IPS-NIHi11 (cell line): ENCODE measurements at regions not wholly inside any gene's neighbourhood (a gene's known extent, or its start where the extent isn't known, plus 50 kb on each side); places are given as distances from the start of the nearest gene placed in this dataset.
"Not testable (repeated sequence)": the region's sequence is repeated elsewhere in the genome, so short reads cannot be mapped to it uniquely, and the experiment has no call there.

ENCODE experiments used
- DNase-seq: peaks from one replicate; pipeline ENCODE4 v3.0.0; 2012; ENCODE audit warnings: mixed read lengths, low spot score

DNA sequence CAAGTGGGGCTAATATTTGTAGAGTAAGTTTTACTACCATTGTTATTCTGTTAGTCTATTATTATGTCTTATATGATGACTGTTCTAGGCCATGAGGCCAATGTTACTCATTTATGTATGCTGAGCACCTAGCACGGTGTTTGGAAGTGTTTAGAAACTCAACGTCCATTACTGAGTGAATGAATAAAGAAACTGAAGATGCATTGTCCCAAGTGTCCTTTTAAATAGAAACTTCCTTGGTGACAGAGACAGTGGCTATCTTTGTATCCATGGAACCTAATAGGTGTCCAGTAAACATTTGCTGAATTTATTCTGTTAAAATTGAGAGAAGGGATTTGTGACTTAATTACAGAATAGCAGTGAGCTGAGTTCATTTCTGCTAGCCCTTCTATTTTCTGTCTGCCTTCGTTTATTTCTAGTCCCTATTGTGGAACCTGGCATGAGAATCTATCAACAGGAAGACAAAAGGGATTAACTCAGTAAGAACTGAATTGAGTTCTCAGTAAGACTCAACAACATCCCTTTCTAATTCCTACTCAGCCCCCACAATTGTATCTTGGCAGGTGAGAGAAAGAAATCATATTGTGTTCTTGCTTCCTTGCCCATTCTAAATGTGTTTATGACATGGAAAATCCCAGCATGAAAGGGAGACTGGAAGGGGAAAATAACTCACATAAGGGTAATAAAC lies 246.6 kb upstream of the LRRC3B start:
- no peak for DNase-seq

- no peak for DNase-seq
Observed at GRCh38 chr3:26381411-26381810, 241.2 kb upstream of the LRRC3B start.

GRCh38 chr3:26406636-26407035 lies 215.9 kb upstream of the LRRC3B start:
- DNase-seq, result no peak

DNA sequence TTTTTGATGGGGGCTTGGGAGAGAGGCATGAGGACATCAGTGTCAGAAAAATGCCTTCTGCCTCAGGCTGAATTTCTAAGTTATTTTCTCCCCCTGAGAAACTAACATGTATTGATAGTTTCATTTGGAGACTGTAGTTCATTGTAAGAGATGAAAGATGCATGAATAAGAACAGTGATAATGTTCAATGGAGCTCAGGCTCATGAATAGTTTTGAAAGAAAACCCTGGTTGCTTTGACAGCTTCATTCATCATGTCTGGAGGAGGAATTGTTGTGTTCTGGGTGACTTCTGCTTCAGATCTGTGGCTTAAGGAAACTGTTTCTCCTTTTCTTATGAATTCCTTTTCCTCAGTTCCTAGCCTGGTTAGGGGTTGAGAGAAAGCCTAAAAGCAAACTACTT lies 204.0 kb upstream of the LRRC3B start:
- DNase-seq, result no peak

DNA sequence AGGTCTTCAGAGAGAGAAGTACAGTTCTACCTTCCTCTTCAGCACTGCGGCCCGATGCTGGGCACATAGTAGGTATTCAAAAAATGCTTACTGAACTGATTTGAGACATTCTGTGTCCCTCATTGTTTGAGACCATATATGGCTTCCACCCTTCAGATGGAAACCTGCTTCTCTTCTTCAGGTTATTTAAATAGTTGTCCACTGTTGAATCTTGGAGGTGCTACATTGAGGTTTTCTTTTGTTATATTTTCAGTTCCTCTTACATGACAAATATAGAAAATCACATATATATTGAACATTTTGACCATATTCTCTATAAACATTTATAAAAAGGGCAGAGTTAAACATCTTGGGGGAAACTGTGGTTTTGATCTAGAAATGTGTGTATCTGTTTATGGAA lies 200.2 kb upstream of the LRRC3B start:
- DNase-seq, result no peak

DNA sequence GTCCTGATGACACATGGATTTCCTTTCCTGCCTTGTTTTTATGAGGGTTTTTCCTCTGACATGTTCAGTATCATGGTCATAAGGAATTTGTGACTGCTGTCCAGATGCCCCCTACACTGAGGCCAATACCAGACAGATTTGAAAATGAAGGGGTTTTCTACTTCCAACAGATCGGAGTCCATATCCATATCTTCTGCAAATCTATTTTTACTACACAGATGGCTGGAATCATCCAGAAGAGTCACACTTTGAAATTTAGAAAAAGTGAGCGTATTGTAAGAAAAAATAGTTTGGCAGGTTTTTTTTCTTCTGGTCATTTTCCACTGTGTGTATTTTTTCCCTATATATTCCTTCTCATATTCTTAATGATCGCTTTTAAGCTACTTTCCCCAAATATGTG lies 197.5 kb upstream of the LRRC3B start:
- DNase-seq, result no peak

- DNase-seq, result no peak
Observed at GRCh38 chr3:26428992-26429391, 193.6 kb upstream of the LRRC3B start.

DNA sequence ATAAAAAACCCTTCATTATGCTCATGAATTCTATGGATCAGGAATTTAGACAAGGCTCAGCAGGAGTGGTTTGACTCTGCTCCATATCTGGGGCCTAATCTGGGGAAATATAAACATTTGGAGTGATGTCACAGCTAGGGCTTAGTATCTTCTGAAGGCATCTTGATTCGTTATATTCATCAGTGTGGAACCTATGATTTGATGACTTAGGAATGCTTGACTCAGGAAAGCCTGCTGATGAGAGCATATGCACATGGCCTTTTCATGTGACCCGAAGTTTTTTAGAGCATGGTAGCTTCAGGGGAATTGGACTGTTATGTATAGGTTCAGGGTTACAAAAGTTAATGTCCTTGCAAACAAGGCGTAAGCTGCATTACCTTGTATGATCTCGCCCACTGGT lies 184.9 kb upstream of the LRRC3B start:
- DNase-seq, result no peak

- DNase-seq, result no peak
Observed at GRCh38 chr3:26438325-26438940, 184.1 kb upstream of the LRRC3B start.

GRCh38 chr3:26438981-26439884 lies 183.3 kb upstream of the LRRC3B start:
- no peak for DNase-seq

GRCh38 chr3:26449996-26450395 lies 172.6 kb upstream of the LRRC3B start:
- no peak for DNase-seq

- DNase-seq, result no peak
Observed at GRCh38 chr3:26452363-26452762, 170.2 kb upstream of the LRRC3B start.

GRCh38 chr3:26460985-26461384 lies 161.6 kb upstream of the LRRC3B start:
- no peak for DNase-seq

DNA sequence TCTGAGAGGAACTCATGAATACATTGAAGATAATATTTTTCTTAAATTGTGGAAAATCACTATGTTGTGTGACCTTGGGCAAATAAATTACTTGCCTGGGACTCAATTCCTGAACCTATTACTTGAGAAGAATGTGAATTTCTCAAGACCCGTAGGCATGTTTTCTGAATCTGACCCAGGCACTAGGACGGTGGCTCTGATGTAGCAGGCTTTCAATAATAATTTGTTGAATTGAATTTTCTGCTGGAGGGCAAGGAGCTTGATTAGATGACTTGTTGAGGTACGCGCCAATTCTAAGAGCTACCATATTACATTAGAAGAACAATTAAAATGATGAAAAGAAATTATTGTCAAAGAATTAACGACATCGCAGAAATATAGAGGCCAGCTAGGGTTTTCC lies 150.2 kb upstream of the LRRC3B start:
- DNase-seq, result no peak

DNA sequence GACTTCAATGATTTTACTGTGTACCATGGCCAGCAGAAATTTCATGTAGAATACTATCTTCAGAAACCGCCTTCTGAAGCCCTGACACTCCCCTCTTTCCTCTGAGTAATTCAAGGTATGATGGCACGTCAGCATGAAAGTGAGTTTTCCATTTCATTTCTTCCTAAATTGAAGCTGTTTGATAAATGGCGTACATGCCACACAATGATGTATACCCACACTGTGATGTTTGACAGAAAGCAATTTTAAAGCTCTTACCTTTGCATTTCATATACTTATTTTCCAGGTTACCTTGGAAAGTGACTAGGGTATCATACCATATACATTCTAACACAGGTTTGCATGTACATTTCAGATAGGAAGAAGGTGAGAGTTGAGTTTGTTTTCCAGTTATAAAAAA lies 147.9 kb upstream of the LRRC3B start:
- DNase-seq, result no peak

DNA sequence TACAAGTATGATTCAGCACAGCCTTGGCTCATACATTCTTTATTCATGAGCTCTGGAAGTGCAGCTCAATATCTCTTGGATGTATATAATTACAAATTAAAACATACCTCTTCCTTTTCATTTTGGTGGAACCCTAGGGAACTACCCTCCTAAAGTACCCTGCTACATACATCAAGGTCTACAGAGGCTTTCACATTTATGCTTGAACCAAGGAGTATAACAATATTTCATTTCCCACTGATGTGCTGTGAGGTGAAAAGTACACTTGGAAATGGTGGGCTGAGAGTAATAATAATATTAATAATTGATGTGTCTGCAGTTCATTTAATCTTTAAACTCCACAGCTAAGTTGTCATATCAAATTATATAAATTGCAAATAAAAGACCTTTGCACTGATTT lies 142.2 kb upstream of the LRRC3B start:
- DNase-seq, result no peak

DNA sequence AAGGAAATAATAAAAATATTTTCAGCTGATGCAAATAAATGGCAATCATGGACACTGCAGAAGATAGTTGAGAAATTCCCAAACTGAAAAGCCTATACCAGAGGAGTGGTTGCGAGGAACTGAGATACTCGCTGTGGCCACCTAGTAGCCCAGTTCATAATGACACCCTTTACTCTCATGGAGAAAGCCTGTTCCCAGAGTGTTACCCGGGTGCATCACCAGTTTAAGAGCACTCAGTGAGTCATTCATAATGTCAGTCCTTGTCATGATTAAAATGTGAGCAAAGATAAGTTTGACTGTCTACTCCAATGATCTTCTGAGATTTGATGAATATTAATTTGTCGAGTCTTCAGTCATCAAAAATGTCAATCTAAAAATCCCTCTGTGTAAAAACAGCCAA lies 138.4 kb upstream of the LRRC3B start:
- peak; percentile 40 for DNase-seq

DNA sequence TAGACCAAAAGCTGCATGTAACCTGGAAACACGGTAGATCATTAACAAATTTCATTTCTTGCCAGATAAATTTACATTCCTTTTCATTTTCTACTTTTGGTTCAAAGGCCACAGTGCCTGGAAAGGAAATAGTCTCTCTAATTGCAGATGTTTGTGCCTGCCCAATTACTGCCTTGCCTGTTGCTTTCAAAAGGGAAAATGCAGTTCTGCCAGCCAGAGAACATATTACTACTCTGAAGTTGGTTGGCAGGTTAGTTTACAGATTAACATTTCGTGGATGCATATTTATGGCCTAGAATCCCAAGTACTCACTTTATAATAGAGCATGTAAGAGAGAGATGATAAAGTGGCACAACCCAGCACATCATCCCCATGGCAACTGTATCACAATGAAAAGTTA lies 124.3 kb upstream of the LRRC3B start:
- no peak for DNase-seq

DNA sequence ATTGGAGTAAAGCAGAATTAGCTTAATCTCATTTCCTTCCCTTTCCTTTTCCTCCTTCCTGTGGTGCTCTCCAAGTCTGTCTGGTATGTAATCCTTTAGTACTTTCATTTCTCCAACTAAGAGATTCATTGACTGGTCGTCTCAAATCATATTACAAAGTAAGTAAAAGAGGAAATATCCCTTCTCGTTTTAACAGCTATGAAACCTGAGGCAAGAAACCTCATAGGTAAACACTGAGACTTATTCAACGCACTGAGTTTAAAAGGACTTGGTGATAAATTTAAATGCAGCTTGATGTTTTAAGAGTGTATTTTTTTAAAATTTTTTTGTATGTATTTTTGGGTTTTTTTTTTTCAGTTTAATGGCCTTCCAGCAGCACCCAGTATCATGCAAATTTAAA lies 117.2 kb upstream of the LRRC3B start:
- no peak for DNase-seq

GRCh38 chr3:26514445-26515029 lies 108.0 kb upstream of the LRRC3B start:
- not testable (repeated sequence) for DNase-seq

DNA sequence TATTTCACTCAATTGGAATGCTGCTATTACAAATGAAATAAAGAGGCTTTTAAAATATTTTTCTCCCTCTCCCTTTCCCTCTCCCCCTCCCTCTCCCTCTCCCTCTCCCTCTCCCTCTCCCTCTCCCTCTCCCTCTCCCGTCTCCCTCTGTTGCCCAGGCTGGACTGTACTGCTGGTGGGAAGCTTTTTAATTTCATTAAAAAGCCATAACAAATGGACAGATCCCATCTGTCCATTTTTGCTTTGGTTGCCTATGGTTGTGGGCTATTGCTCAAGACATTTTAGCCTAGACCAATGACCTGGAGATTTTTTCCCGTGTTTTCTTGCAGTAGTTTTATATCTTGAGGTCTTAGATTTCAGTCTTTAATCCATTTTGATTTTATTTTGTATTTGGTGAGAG lies 107.2 kb upstream of the LRRC3B start:
- DNase-seq, result no peak

DNA sequence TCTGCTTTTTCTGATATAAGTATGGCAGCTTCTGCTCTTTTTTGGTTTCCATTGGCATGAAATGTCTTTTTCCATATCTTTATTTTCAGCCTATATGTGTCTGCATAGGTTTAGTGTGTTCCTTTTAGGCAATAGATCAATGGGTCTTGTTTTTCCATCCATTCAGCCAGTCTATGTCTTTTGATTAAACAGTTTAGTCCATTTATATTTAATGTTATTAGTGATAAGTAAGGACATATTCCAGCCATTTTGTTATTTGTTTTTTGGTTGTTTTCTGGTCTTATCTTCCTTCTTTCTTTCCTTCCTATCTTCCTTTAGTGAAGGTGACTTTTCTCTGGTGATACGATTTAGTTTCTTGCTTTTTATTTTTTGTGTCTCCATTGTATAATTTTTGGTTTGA lies 101.3 kb upstream of the LRRC3B start:
- no peak for DNase-seq

GRCh38 chr3:26522919-26523318 lies 99.7 kb upstream of the LRRC3B start:
- DNase-seq, result no peak
